IPS DF 4.7 (cell line): ENCODE measurements at regions not wholly inside any gene's neighbourhood (a gene's known extent, or its start where the extent isn't known, plus 50 kb on each side); places are given as distances from the start of the nearest gene placed in this dataset.

ENCODE experiments used
- DNase-seq: peaks from one replicate; pipeline ENCODE4 v3.0.0-alpha.2; 2013; ENCODE audit warnings: low spot score; ENCODE audit errors: extremely low read depth

DNA sequence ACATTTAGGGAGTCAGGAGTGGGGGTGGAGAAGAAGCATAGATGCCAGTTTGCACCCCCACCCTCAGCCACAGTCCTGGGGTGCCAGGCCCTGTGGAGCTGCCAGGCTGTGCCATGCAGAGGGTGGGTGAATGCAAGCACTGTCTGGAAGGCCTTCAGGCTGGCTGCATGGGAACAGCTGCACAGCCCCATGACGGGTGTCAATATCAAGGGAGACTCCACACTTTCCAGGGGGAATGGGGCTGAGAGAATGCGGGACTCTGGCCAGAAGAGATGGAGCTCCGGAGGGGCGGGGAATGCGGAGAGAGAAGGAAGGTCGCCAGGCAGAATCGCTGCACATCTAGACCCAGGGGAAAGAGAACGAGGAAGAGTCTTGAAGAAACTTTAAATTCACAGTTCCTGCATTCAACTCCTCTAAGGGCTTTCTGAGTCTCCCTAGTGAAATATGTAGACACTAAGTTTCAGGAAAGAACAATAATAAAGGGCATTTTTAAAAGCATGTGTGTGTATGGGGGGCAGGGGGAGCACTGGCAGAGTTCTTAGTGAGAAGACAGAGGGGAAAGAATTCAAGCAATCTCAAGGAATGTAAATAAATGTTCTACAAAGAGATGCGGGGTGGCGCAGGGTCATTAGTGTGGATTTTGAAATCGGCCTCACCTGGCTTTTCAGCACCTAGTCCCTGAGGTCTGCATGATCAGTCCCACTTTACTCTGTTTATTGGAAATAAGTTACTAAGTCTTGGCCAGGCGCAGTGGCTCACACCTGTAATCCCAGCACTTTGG, 59.1 kb downstream of the BOD1 start:
- DNase-seq: no peak

DNA sequence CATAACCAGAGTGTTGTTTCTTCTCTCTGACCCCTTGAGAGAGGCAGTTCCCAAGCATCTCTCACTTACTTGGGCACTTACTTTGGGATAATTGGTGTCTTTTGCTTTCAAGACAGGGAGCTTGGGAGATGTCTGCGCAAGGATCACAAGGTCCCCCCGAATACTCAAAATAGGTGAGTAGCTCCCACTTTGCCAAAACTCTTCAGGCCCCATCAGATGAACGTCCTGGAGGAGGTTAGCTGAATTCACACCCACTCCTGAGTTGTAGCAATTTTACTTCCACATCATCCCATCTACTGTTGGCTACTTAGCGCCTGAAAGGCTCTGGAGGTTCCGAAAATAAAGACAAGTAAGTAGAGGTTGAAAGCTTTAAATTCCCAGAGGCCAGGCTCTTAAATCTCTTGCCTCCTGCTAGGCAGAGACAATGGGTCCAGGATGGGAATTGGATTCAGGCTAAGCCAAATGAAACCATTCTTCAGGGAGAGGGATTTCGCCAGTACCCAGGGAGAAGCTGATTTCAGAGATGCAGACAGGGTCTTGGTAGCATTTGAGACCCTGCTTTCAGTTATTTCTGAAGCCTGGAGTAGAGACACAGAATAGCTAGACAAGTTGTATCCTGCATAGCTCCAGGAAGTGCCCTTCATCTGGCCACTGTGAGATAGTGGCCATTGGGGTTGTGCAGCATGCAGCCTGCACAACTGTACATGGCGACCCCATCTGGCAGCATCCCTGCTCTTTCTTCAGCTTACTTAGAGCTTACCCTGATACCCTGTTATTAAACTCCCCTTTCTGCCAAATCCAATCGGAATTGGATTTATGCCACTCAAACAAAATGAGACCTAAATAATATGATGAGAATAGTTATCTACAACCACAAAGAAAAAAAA, 60.1 kb downstream of the BOD1 start:
- no peak for DNase-seq

DNA sequence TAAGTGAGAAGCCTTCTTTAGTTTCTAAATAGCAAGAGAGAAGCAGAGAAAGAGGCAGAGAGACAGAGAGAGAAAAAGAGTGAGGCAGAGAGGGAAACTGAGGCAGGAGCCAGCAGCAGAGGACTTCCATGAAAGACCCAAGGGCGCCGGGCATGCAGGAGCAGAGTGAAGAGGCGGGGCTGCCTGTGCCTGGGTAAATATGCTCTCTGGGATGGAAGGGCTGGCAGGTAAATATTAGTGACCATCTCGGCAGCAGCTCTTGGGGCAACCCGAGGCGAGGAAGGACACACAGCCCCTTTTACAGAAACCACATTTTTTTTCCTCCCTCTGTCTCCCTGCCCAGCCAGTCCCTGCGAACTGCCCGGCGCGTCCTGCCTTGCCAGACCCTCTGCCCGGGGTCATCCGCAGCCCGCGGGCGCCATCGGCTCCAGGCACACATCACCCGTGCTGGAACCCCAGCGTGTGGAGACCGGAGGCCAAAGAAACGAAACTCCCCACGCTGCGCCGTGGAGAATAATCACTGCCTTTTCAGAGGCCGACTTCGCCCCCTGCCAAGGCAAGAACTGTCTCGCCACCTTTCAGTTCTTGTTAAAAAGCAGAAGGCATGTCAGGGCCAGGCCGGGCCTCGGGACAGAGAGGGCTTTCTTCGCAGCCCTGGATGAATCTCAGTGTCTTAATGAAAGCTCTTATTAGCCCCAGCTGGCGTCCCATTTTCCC, 61.3 kb downstream of the BOD1 start:
- DNase-seq: no peak

DNA sequence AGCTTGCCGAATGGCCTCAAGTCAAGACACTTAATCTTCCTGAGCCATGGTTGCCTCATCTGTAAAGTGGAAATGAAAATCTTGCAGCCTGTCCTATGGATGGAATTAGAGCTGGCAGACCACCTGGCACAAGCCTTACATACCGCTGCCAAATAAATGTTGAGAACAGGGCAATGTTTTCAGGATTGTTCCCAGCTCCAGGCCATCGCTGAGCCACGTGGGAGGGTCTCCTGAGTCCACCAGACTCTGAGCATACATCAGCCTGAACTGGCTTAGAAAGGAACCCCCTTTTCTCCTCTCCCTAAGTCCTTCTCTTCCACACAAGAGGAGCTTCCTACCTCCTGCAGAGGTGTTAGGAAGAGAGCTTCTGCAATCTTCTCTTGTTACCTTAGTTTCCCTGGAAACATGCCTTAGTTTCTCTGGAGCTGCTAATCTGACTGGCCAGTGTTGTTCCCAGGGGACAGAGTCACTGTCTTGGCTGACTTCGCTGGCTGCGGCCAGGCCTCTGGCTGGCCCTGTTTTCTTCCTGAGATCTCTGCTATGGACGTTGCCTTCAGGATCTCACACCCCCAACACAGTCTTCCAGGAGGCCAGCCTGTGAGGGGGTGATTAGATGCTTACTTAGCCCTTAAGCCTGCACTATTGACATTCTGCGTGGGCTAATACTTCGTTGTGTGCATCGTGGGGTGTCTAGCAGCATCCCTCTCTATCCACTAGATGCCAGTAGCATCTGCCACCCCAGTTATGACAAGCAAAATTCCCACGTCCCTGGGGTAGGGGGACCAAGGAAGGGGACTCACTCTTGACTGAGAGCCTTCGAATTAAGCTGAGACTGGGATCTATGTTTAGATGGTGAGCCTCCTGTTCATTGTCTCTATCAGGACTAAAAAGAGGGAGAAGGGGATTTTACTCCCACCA, 62.2 kb downstream of the BOD1 start:
- no peak for DNase-seq

DNA sequence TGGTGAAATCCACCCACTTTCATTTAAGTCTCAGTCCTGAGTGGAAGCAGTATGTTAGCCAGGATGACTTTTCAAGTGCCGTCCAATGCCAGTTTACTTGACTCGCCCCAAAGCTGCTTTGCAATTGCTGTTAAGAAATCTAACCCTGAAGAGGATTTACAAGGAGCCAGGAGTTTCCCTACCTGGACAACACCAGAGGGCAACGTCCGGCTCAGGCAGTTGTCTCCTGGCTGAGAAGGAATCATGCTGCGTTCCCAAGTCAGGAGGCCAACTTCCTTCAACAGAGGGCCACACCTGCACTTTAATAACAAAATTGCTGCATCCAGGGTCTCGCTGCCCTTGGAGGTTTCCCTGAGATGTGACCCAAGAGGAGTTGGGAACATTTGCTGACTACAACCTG, 65.8 kb downstream of the BOD1 start:
- DNase-seq: no peak

DNA sequence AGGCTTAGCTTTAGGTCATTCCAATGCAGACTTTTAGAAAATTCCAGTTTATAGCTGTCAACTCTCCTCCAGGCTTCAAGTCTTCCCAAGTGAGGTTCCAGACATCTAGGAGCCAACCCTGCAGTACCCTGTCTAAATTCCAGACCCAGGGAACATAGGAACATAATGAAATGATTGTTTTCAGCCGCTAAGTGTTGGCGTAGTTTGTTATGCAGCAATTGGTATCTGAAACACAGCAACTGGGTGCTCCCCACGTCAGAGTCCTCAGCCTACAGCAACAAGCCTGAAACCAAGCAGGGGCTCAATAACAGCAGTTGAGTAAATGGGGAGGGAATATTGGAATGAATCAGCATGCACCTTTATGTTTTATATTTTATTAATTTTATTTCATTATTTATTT, 66.8 kb downstream of the BOD1 start:
- DNase-seq: no peak

DNA sequence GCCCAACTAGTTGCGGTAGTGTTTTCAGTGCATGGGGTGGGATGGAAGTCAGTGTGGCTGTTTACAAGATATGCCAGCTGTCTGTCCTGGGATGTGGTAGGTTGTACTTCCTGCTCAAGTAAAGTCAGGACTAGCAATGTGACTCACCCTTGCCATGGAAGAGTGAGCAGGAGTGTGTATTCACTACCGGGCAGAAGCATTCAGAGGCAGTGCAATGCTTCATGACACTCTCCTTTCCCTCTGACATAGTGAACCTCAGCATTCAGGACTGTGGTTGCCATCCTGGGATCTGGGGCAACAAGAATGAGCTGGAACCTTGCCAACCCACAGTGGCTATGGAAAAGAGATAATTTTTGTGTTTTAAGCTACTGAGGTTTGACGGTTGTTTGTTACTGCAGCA, 68.9 kb downstream of the BOD1 start:
- DNase-seq: no peak

DNA sequence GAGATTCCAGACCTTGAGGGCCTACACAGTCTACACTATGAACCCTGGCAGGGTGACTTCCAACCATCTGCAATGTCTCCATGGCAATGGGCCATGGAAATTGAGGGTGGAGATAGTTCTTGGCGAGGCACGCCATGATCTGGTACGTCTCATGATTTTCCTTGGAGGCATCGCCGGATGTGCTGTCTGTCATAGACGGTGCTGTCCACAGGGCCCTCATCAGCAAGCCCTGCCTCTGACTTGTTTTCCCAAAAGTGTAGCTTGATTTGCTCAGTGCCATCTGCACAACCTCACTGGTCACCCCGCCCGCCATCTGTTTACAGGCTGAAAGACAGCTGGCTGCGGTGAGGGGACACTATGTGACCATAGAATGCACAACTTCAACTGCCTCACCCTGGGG, 73.5 kb downstream of the BOD1 start:
- DNase-seq: no peak

DNA sequence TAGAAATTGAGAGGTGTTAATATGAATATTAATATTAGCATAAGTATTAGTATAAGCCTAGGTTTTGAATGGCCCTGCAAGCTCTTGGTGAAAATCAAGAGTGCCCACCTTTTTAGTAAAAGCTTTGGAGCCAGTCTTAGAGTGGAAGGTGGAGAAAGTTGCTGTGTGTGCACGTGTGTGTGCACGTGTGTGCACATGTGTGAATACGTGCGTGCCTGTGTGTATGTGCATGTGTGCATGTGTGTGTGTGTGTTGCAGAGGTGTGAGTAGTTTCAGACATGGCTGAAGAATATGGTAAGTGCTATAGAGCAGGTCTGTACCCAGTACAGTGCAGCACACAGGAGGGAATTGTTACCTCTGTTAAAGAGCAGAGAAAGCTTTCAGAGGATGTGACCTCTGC, 74.3 kb downstream of the BOD1 start:
- DNase-seq: no peak

DNA sequence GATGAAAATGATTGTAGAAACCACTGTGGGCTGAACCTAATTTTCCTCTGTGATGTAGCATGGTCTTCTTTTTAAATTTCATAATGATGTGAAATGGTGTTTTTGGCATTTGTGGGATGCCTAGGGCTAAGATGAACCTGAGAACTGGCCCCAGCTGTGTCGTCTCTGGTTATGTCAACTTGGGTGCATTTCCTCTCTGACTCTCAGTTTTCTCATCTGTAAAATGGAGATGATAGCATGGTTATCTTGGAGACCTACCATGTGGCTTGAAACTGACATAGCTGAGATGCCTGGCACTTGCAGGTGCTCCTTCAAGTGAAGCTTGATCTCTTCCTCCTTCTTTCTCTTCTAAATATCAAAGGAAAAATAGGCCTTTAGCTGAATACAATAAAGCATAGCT, 77.8 kb downstream of the BOD1 start:
- DNase-seq: no peak

DNA sequence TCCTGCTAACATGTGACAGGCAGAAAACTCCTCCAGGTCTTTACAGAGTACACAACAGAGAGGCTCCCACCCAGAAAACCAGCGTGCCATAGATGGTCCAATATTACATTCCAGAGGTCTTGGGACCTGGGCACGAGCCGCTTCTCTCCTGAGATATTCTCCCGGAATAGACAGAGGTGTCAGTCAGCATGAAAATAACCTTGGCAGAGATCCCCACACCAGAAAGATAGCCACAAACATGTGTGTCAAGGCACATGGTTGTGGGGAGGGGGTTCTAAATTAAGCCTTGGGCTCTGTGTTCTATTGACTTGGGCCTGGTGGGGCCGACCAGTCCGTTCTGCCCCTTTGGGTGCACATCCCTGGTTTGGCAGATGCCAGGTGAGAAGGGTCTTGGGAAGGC, 78.4 kb downstream of the BOD1 start:
- DNase-seq: no peak

DNA sequence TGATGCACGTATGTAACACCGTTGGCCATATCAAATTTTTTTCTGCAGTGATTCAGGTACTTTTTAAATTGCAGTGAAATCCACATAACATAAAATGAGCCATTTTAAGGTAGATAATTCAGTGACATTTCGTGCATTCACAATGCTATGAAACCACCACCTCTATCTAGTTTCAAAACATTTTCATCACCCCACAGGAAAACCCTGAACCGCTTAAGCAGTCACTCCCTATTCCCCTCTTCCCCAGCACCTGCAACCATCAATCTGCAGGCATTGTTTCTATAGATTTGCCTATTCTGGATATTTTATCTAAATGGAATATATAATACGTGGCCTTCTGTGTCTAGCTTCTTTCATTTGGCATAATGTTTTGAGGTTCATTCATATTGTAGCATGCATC, 79.2 kb downstream of the BOD1 start:
- DNase-seq: no peak

DNA sequence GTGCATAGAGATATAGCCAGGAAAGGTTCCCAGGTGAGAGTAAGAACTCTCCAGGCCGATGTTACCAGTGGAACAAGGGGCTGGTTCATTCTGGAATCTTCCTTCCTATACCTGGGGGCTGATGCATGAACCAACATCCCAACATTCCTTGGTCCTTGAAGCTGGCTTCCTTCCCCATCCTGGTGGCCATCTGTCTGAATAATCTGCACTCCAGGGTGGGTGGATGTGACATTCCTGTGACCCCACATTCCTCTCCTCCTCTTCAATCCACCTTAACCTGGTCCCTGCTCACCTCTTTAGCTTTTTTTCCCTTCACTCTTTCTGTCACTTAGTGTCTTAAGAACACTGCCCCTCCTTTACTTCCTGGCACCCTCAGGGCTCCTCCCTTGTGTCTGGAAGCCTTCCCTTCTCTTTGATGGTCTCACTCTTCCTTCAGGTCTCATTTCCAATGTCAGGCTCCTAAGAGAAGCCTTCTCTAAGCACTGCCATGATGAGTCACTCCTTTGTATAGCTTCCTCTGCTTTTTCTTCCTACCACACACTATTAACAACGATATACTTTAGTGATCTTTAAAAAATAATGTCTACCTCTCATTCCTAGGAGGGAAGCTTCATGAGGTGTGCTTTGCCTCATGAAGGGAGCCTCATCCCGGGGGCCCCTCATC, 80.3 kb downstream of the BOD1 start:
- no peak for DNase-seq

DNA sequence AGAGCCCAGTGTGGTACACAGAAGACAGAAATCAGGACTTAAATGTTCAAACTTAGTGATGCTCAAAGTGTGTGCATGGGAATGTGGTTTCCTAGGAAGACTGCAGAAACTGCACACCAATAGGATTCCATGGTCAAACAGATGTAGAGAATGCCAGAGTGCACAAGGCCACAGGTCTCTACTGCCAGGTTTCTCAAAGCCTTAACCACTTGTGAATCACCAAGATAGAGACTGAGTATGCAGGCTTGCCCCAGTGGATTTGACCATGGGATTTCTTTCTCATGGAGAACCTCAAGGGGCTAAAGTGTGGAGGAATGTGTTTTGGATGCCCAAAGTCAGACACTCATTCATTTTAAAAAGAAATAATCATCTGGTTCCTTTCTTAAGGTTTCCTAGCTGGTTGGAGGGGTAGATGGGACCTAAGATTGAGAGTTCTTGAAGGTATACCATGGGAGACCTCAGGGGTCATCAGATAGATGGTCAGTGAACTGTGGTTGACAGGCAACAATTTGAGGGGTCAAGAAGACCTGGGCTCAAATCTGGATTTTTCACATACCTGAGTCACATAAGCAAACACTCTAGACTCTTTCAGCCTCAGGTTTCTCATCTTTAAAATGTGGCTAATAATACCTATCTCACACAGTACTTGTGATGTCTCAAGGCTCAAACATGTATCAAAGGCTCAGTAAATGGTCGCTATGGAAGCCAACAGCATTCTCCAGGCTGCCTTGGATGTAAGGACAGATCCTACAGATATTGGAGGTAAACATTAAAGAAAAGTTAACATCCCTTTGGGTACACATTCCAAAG, 81.1 kb downstream of the BOD1 start:
- DNase-seq: no peak

DNA sequence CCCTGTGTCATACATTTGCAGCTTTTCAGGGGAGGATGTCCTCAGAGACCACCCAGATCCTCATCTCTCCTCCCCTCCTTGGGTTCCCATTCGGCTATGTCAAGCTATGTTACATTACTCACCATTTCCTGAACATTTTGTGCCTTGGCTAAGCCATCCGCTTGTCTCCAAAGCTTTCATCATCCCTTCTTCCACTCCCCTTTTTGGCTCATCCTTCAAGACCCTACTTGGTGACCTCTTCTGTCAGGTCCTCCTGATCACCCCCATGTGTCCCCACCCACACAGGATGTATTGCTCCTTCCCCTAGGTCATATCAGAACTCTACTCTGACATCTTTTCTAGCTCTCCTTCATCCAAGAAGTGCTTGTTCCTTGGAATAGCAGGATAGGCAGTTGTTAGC, 81.8 kb downstream of the BOD1 start:
- DNase-seq: no peak

DNA sequence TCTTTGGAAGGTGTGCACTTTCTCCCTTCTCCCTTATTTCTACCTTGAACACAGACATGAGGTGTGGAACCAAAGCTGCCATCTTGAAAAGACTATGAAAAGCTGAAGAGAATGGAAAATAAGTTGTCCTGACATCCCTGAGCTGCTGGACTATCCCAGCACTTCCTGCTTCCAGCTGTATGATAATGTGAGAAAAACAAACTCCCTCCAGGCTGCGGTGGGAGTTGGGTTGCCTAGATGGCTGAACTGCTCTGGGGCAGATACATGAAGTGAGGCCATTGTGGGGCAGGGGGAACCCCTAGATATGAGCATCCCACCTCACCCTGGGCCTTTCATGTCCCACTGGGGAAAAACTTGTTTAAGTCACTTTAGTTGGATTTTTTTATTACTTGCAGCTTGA, 82.4 kb downstream of the BOD1 start:
- DNase-seq: no peak

DNA sequence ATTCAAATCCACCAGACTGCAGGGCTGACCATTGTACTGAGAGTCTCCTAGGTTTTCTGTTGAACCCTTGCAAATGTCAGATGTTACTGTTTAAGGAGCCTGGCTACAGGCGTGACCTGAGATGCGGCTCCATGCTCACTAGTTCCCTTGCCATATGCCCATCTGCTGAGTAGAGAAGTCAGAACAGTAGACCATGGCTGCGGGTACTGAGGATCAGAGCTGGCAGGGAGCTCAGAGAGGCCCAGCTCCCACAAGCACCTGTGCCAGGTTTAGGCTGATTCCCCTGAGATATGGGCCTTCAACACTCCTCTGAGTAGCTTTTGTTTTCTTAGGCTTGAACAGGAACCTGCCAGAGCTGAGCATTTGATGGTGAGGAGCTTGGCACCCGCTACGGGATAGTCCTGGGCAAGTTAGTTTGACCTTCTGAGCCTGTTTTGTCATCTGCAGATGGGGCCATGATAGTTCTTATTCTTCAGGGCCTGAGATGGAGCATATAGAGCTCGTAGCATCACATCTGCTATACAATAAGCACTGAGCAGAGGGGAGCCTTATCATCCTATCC, 83.7 kb downstream of the BOD1 start:
- DNase-seq: no peak

DNA sequence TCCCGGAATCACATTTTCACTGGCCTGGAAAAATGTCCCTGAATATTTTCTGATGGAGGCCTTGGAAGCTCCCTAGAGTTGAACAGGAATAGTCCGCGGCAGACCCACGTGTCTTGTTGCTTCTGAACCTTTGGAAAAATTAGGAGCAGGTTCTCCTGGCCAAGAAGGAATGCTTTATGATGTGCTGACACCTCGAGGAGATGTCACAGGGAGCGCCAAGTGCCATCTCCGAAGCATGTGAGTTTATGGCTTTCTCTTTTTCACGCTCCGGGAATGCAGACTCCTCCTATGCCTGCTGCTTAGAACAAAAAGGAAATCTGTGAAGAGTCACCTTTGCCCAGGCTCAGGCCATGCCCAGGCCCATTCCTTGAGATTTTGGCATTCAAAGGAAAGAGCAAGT, 84.6 kb downstream of the BOD1 start:
- no peak for DNase-seq

DNA sequence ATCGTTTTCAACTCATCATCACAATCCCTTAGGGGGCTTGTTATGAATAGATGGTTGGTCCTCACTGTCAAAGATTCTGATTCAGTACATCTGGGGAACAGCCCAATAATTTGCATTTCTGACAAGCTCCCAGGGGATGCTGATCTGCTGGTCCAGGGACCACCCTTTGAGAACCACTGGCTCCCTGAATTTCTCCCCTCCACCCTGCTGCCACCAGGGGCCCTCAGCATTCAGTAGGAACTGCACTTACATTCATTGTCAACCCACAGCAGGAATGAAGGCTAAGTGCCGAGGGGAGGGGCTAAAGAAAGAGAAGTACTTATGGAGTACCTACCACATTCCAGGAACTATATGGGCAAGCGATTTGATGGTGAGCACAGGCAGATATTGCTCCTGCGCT, 85.9 kb downstream of the BOD1 start:
- DNase-seq: peak; percentile 30
